Hypothalamus (tissue), 51 donors: ENCODE measurements at regions not wholly inside any gene's neighbourhood (a gene's known extent, or its start where the extent isn't known, plus 50 kb on each side); places are given as distances from the start of the nearest gene placed in this dataset.

Experiments used
- DNase-seq, 51 donors: peaks; one replicate each; lab custom pipeline; 2025; lab: John Stamatoyannopoulos, UW

DNA sequence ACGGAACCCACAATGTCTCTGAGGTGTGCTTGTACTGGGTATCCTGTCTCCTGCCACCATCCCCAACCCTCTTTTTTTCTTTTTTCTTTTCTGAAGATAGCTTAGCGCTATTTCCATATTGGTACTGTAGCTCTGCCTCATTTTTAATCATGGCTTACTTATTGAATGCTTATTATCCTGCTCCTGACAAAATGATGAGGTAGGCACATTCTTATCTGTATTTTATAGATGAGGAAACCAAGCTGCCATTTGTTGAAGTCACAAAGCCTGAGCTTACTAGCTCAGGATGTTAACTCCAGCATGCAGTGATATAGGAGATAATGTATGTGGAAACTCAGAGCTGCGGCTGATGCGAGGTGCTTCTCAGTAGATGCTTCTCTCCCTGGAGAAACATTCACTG, 61.4 kb upstream of the GPR6 start:
- no peak for DNase-seq

DNA sequence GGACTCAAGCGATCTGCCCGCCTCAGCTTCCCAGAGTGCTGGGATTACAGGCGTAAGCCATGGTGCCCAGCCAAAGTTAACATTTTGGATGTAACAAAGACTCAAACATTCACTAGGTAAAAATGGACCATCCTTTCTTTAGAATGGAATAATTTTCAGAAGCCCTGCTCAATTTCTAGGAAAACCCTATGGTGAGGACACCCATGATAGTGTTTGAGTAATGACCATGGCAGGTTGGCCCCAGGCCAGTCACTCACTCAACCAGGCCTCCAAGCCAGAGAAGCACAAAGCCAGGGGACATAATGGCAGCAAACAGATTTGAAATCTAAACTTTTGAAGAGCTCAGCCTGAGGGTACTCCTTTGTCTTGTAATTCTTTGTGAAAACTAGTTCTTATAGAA, 59.9 kb upstream of the GPR6 start:
- no peak for DNase-seq

- DNase-seq = no peak
Measured at GRCh38 chr6:109920911-109921310, 57.2 kb upstream of the GPR6 start.

DNA sequence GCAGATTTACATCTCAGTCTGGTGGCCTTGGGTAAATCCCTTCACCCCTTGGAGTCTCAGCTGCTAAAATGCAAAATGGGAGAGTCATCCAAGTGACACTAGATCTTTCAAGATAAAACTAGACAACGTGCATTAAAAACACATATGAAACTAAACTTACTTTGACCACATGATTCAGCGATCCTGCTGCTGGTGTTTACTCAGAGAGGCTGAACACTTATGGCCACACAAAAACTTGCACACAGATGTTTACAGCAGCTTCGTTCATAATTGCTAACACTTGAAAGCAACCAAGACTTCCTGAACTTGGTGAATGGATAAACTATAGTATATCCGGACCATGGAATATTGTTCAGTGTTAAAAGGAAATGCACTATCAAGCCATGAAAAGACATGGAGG, 55.3 kb upstream of the GPR6 start:
- DNase-seq = no peak

- DNase-seq = no peak
Measured at GRCh38 chr6:109925075-109925474, 53.0 kb upstream of the GPR6 start.

GRCh38 chr6:109927052-109927451, 51.1 kb upstream of the GPR6 start:
- no peak for DNase-seq
